Upper lobe of left lung (tissue), 4 donors: ENCODE measurements at regions not wholly inside any gene's neighbourhood (a gene's known extent, or its start where the extent isn't known, plus 50 kb on each side); places are given as distances from the start of the nearest gene placed in this dataset.

Experiments used
- POLR2A ChIP-seq, 4 donors: fragments of 450-650 bp; IDR thresholded peaks; one replicate each; pipeline ENCODE4 v1.5.1; 2016 to 2017; ENCODE audit warnings: antibody characterized with exemption in 4 of 4, mild to moderate bottlenecking in 2 of 4
- POLR2AphosphoS5 ChIP-seq, 2 donors: sonication (generic); formaldehyde crosslinking; IDR thresholded peaks; one replicate each; pipeline ENCODE4 v1.5.1; 2017; ENCODE audit warnings: antibody characterized with exemption in 2 of 2

- no peak for TF ChIP-seq POLR2AphosphoS5 (IDR thresholded peaks at IDR 0.05)
- no peak for TF ChIP-seq POLR2A (IDR thresholded peaks at IDR 0.05)
Measured at GRCh38 chr18:28510210-28510609, 333.3 kb upstream of the CDH2 start.
